ENCODE measurements at regions not wholly inside any gene's neighbourhood (a gene's known extent, or its start where the extent isn't known, plus 50 kb on each side); places are given as distances from the start of the nearest gene placed in this dataset.

GRCh38 chr3:137246491-137246890 lies 288.7 kb downstream of the IL20RB start:
- TF ChIP-seq CTCF (IDR thresholded peaks at IDR 0.05) = no peak
- no peak for TF ChIP-seq POLR2A (IDR thresholded peaks at IDR 0.05)
- no peak for TF ChIP-seq POLR2AphosphoS5 (IDR thresholded peaks at IDR 0.05)
